Activated naive CD4-positive, alpha-beta T cell treated with anti-CD3 and anti-CD28 coated beads, Interleukin-2, amount 50 U/mL, for 16 hours (primary cell): ENCODE measurements at regions not wholly inside any gene's neighbourhood (a gene's known extent, or its start where the extent isn't known, plus 50 kb on each side); places are given as distances from the start of the nearest gene placed in this dataset.

Experiments
- DNase-seq: peaks from one replicate; pipeline ENCODE4 v3.0.0-alpha.2; 2020

DNA sequence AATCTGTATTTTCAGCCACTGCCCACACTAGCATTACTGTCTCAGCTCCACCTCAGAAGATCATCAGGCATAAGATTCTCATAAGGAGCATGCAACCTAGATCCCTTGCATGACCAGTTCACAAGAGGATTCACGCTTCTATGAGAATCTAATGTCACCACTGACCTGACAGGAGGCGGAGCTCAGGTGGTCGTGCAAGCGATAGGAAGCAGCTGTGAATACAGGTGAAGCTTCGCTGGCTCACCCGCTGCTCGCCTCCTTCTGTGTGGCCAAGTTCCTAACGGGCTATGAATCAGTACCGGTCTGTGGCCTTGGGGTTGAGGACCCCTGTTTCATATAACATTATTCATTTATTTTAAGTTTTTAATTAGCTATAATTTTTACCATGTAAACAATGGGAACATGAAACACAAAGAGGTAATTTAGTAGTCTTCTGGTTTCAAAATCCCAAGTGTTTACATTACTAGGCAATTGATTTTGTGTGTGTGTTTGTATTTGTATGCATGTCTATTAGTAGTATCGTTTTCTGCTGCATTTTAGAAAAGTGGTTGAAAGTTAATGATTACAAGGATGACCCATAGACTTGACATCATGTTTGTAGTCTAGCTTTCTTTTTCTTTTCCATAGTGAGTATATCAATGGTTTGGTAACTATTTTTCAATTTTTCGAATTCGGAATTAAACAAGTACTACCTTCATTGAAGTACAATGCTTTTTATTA is 159.4 kb downstream of the TENT4A start:
- no peak for DNase-seq

GRCh38 chr5:6873359-6873758 is 160.1 kb downstream of the TENT4A start:
- no peak for DNase-seq

GRCh38 chr5:6875376-6875775 is 162.1 kb downstream of the TENT4A start:
- DNase-seq: no peak

DNA sequence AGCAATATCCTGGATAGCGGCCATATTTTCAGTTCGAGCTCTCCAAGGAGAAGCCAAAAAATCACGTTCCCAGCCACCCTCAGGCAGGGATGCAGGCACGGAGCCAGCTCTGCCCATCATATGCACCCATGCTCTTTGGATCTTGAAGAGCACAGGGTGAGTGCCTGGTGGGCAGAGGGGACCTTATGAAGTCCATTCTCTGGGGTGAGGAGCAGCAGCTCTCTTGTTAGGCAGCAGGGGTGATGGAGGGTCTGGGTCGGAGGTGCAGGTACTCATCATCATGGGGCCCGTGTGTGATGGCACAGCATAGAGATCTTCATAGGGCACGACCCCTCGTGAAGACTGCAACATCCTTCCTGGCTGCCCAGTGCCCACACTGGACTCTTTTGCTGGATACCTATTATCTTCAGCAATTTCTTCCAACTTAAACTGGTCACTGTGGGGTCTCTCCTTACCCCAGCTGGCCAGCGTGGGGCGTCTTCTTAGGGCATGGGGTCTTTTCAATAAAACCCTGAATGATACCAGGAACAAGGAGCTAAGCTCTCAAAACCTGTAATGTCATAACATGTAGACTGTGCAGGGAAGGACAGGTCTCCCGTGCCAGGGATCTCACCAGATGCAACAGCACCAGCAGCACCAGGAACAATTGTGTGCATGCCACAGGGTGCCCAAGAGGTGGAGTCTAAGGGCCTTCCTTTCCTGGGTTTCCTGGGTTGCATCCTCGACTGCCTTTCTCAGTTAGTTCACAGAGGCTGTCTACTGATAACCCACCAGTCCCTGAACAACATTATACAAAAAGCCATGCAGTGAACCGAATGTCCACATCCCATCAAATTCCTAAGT is 165.0 kb downstream of the TENT4A start:
- DNase-seq: no peak

DNA sequence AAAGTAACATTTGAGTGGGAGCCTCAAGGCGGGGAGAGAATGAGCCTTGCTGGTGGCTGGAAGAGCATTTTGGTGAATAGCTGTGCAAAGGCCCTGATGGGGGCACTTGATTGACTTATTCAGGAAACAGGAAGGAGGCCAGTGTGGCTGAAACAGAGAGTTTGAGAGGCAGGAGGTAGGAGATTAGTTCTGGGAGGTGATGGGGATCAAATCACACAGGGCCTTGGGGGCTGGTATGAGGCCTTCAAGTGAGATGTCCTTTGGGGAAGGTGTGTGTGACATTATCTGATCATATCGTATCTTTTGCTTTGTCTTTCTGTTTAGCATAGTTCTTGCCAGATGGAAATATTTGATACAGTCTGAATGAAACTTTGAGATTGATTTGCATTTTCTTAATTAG is 172.3 kb downstream of the TENT4A start:
- no peak for DNase-seq

- no peak for DNase-seq
These were observed 173.6 kb downstream of the TENT4A start for GRCh38 chr5:6886866-6887265.

GRCh38 chr5:6889030-6889429 is 175.8 kb downstream of the TENT4A start:
- no peak for DNase-seq

- DNase-seq: no peak
These were observed 186.0 kb downstream of the TENT4A start for GRCh38 chr5:6899221-6899620.

DNA sequence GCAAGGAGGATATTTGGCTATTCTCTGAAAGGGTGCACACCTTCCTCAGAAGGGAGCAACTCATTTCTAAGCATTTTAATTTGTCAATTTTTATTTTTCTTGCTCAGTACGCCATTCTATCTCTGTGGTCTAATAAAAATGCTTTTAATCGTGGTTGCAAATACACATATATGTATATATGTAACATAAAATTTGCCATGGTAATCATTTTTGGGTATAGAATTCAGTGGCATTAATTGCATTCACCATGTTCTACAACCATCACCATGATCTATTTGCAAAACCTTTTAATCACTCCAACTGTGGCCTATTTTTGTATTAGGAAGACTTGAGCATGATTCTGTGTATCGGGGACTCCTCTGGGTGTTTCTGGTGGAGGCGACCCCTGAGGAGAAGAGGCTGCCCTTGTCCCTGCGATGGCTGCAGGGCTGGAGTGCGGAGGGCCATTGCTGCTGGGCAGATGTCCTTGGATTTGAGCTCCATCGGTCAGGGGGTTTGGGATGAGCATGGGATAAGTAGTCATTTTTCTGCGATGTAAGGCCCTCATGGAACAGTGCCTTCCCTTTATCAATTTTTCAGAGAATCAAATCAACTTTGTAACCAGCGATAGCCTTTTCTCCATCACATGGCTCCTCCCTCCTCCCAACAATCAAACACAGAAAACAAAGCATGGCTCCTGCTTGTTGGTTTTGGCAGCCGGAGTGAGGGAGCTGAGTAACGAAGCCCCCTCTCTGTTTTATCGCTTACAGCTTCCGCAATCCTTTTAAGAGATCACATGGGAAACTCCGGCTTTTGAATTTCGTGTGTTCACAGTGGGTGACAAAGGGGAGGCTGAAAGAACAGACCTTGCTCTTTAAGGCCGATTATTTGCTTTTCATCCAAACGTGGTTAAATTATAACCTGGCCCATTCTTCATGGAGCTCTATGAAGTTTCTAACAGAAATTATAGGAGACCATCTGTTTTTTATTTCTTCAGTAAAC is 187.3 kb downstream of the TENT4A start:
- DNase-seq: no peak

DNA sequence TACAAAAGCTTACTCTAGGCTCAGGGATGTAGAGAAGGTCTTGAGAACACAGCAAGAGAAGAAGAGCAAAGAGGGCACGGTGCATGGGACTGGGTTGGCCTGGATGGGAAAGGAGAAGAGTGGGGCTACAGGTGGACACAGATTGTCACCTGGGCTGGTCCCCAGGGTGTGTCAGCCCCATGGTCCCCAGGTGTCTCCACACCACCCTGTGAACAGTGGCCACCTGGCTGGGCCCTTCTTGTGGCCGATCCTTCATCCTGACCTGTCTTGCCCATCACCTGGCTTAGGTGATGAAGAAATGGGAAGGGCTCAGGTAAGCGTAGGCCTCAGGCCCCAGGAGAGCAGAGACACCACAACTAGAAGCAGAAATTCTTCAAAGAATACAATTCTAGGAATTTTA is 188.9 kb downstream of the TENT4A start:
- no peak for DNase-seq

DNA sequence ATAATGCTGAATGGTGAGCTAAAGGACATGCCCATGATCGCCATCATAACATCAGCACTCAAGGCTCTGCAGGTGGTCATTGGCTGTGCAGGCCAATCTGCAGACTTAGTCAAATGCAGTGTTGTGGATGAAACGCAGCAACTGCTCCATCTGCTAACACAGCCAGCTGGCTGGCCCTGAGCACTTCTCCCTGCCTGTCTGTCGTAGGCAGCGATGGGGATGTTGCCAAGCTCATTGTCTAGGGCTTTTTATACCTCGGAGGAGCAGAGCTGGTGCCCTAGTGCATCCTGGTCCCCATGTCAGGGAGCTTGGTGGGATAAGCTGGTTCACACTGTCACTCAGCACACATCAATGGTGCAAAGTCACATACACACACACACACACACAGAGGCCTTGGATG is 189.4 kb downstream of the TENT4A start:
- no peak for DNase-seq

DNA sequence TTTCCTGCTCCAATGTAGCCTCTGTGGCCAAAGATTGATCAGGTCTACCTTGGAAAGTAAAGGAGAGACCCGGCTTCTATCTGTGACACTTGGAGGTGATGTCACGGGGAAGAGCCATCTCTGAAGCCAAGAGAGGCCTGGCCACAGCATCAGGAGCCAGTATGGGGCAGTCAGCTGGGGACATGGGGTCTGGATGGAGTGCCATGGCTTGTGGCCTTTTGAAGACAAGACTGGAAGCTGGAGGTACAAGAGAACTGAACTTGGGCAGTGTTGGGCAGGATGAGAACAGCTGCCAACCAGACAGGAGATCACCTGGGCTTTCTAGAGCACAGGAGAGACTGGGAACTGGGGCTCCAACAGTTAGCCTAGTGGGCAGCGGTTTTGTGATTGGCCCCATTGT is 190.7 kb downstream of the TENT4A start:
- no peak for DNase-seq

DNA sequence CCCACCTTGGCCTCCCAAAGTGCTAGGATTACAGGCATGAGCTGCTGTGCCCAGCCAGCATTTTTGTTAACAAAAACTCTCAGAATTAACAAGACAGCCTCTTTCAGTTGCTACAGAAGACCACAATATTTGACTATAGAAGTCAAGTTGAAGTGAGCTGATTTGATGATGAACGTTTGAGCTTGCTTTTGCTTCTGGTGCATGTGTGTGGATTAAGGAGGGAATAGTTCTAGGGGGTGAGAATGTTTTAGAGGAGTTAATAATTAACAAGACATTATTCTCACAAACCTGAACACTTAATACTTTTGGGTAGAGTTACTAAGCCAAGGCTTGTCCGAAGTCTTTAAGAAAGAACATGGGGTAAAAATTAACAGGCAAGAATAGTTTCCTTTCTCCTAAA is 191.6 kb downstream of the TENT4A start:
- DNase-seq: no peak

- DNase-seq: no peak
These were observed 192.2 kb downstream of the TENT4A start for GRCh38 chr5:6905423-6905822.

DNA sequence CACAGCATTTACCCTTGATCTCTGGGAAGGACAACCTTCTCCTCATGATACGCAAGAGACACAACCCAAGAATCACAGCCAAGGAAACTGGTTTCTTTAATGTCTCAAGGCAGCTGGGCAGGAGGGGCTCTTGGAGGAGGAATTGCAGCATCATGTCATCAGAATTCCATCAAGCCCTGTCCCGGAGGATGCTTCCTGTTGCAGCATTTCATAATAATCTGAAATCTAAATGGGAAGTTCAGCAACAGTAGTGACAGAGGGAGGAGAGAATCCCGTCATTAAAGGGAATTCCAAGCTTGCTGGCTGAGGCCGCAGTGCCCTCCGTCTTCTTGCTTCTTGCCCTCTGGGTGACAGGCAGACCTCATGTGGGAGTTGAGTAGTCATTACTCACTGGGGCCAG is 192.7 kb downstream of the TENT4A start:
- no peak for DNase-seq

GRCh38 chr5:6907320-6907918 is 194.2 kb downstream of the TENT4A start:
- no peak for DNase-seq

DNA sequence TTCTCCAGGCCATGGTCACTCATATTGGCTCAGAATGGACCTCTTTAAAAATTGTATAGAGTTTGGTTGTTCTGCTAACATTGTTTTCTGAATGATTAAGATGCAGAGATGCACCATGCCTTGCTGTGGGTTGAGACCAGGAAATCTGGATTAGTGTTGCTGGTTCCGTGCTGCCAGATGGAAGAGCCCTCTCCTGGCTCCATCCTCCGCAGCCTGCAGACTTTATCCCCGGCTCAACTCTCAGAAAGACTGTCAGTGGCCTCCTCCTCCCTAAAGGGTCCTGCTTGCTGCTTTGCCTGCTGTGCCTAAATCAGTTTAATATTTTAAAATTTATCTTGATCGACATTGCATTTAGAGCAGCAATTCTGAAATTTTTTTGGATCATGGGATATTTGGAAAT is 196.7 kb downstream of the TENT4A start:
- no peak for DNase-seq

DNA sequence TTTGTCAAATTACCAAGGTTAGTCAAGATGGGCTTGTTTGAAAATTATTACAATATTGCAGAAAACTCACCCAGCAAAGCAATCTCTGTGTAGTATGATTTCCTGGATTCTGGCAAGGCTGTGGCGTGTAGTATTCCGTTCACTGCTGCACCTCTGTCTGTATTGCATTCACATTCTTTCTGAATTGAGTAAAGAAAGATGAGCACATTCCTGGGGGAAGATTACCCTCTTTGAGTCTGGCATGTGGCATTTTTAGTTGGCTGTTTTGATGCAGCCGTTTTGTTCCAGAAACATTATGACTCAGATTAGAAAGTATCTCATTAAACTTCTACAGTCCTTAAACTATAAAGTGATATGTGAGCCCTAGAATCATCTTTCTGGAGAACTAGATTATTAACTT is 197.7 kb downstream of the TENT4A start:
- no peak for DNase-seq

DNA sequence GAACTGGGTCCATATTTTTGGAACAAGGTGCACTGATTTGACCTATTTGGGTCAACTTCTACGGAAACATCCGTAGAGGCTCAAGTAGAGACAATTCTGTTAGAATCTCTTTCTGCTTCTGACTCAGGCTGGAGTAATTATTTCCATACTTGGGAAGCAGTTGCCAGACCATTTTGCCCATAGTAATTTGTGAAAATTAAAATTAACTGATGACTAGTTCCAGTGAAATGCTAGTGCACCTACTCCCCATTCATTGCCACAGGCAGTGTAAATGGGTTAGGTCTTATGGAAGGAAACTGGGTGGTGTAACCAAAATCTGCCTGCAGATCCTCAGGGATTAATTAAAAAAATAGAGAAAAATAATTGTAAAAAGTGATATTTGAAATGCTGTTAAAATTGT is 201.1 kb downstream of the TENT4A start:
- no peak for DNase-seq

DNA sequence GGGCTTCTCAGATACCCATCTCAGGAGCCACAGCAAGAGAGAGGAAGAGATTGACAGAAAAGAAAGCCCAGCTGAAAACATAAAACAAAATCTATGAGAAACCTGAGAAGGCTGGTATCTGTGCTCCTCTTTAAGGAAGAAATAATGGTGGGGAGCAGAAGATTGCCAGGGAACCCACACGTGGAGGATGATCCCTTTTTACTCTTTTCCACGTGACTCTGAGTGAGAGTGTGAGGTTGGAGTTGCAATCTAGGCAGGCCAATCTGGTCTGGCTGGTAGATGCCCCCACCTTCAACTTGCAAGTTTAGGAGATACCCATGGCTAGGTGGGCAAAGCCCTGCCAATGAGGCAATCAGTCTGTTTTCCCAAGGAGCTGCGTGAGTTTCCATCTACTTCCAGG is 202.3 kb downstream of the TENT4A start:
- DNase-seq: no peak

- no peak for DNase-seq
These were observed 205.0 kb downstream of the TENT4A start for GRCh38 chr5:6918255-6918654.

DNA sequence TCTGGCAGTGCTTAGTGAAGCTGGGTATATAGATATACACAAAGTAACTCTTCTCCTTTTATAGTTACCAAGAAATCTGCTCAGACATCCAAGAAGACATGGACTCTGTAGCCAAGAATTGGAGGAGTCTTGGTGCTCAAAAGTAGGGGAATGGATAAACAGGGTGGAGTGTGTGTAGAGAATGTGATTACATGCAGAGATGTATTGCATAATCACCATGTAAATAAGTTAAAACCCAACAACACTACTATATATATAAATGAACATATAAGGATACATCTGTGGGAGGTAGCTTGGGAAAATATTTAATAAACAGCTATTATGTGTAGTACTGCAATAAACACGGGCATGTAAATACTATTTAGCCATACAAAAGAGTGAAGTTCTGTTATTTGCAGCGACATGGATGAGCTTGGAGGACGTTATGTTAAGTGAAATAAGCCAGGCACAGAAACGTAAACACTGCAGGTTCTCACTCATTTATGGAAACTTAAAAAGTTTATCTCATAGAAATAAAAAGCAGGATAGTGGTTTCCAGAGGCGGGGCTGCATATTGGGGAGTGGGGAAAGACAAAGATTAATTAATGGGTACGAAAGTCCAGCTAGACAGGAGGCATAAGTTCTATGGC is 207.5 kb downstream of the TENT4A start:
- no peak for DNase-seq
